NB4 (cell line): ENCODE measurements at regions not wholly inside any gene's neighbourhood (a gene's known extent, or its start where the extent isn't known, plus 50 kb on each side); places are given as distances from the start of the nearest gene placed in this dataset.

Experiments used
- DNase-seq: peaks from one replicate; pipeline ENCODE4 v3.0.0; 2010; ENCODE audit warnings: low read depth
- H3K4me3 ChIP-seq: one replicate; pipeline ENCODE4 v1.5.1; 2011; ENCODE audit warnings: mild to moderate bottlenecking, low read depth, low read length, moderate library complexity
- CTCF ChIP-seq: IDR thresholded peaks from one replicate; pipeline ENCODE4 v1.5.1; 2012; ENCODE audit warnings: low read depth, low read length
- MAX ChIP-seq: IDR thresholded peaks from 2 replicates; pipeline ENCODE4 v1.6.1; 2011; ENCODE audit warnings: low read depth, low read length
- MYC ChIP-seq: IDR thresholded peaks from 2 replicates; pipeline ENCODE4 v1.6.1; 2011; ENCODE audit warnings: low read depth, low read length
- POLR2A ChIP-seq: IDR thresholded peaks from 2 replicates; pipeline ENCODE4 v1.6.1; 2011; ENCODE audit warnings: mild to moderate bottlenecking; ENCODE audit not compliant: insufficient read length; ENCODE audit errors: extremely low read depth

GRCh38 chr20:39295301-39295700 lies 333.2 kb downstream of the DHX35 start:
- no peak overlapping the region for H3K4me3 ChIP-seq
- no peak for DNase-seq
- TF ChIP-seq CTCF (no peak), MAX (no peak), POLR2A (no peak), MYC (no peak)

GRCh38 chr20:39294137-39294725 lies 332.1 kb downstream of the DHX35 start:
- no peak for DNase-seq
- no peak overlapping the region for H3K4me3 ChIP-seq
- no peak for TF ChIP-seq MAX
- TF ChIP-seq MYC = no peak
- TF ChIP-seq POLR2A = no peak
- TF ChIP-seq CTCF = no peak

- TF ChIP-seq CTCF (no peak), MYC (no peak), POLR2A (no peak), MAX (no peak)
- DNase-seq = no peak
- H3K4me3 ChIP-seq = no peak overlapping the region
These were observed 330.1 kb downstream of the DHX35 start for GRCh38 chr20:39292193-39292736.

DNA sequence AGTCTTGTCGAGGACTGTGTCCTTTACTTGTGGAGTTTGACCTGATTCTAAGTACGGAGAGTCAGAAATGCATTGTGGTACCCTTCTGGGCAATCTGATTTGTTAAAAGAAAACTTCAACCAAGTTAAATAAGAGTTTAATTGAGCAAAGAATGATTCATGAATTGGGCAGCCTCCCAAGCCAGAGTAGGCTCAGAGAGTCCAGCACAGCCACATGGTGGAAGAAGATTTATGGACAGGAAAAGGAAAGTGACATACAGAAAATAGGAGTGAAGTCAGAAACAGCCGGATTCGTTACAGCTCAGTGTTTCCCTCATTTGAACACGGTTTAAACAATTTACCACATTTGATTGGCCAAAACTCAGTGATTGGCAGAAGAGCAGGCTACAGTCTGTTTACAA lies 329.2 kb downstream of the DHX35 start:
- TF ChIP-seq POLR2A = no peak
- TF ChIP-seq MAX = no peak
- TF ChIP-seq MYC = no peak
- no peak for TF ChIP-seq CTCF
- H3K4me3 ChIP-seq = no peak overlapping the region
- DNase-seq = no peak

GRCh38 chr20:39290575-39290974 lies 328.4 kb downstream of the DHX35 start:
- DNase-seq = no peak
- TF ChIP-seq MYC = no peak
- no peak for TF ChIP-seq POLR2A
- TF ChIP-seq MAX = no peak
- no peak for TF ChIP-seq CTCF
- H3K4me3 ChIP-seq = no peak overlapping the region

GRCh38 chr20:39289831-39290230 lies 327.7 kb downstream of the DHX35 start:
- DNase-seq = no peak
- no peak overlapping the region for H3K4me3 ChIP-seq
- no peak for TF ChIP-seq MYC
- no peak for TF ChIP-seq MAX
- no peak for TF ChIP-seq CTCF
- no peak for TF ChIP-seq POLR2A
